HepG2 (cell line): ENCODE measurements at regions not wholly inside any gene's neighbourhood (a gene's known extent, or its start where the extent isn't known, plus 50 kb on each side); places are given as distances from the start of the nearest gene placed in this dataset.

Experiments used
- ATAC-seq: fragments of 200-7000 bp; cut with Tn5 transposase; 3 replicates; pipeline ENCODE4 v1.9.1; 2020; ENCODE audit warnings: mild to moderate bottlenecking, moderate library complexity
- BruUV-seq: library from RNA; stranded (reverse); fragments of 400-500 nt; replicated peaks from 2 replicates; lab custom pipeline; 2021; lab: Mats Ljungman, UMichigan
- CTCF ChIA-PET: fragments of 300-600 bp; formaldehyde crosslinking; extraction: SDS; loops from one replicate; lab custom pipeline; 2021; ENCODE audit warnings: low total read pairs, inconsistent platforms, low intra/inter-chr PET ratio; lab: Yijun Ruan, JAX
- POLR2A ChIA-PET: fragments of 350-600 bp; sonication (Branson Sonifier 250); formaldehyde crosslinking; loops from one replicate; lab custom pipeline; 2020; ENCODE audit warnings: antibody characterized with exemption, inconsistent platforms; lab: Yijun Ruan, JAX
- DNase-seq: peaks from one replicate; pipeline ENCODE4 v3.0.0-alpha.2; 2015; ENCODE audit warnings: low spot score
- FAIRE-seq: peaks from 3 replicates; lab custom pipeline; 2011; peaks lifted over from hg19 to GRCh38; lab: Jason Lieb, UNC
- H2AFZ ChIP-seq: one replicate; pipeline ENCODE4 v1.6.1; 2011; ENCODE audit warnings: low read length, inconsistent platforms
- H3K27ac ChIP-seq: fragments of 300-600 bp; 3 replicates; pipeline ENCODE4 v1.8.0; 2011; ENCODE audit warnings: mixed run types, mild to moderate bottlenecking, mixed read lengths, low read length, inconsistent platforms; ENCODE audit not compliant: insufficient read depth; ENCODE audit errors: extremely low read length
- H3K27me3 ChIP-seq, 2 experiments: fragments of 200-600 bp in 1 of 2; 2 replicates in 1 of 2; 3 replicates in 1 of 2; pipeline versions ENCODE4 v1.6.0 to v1.8.0; 2011; ENCODE audit warnings: low read length in 2 of 2, mild to moderate bottlenecking in 2 of 2, moderate library complexity in 2 of 2, inconsistent platforms in 1 of 2; ENCODE audit not compliant: insufficient read depth in 2 of 2, control insufficient read depth in 1 of 2
- H3K36me3 ChIP-seq, 2 experiments: fragments of 200-600 bp in 1 of 2; replicated peaks in 1 of 2; 2 replicates in 1 of 2; 3 replicates in 1 of 2; pipeline versions ENCODE4 v1.5.1 to v1.8.0; 2011; ENCODE audit warnings: low read length in 2 of 2, inconsistent platforms in 1 of 2; ENCODE audit not compliant: insufficient read depth in 2 of 2, control insufficient read depth in 1 of 2
- H3K4me1 ChIP-seq: 2 replicates; pipeline ENCODE4 v1.5.1; 2012; ENCODE audit warnings: low read length, inconsistent platforms; ENCODE audit not compliant: insufficient read depth
- H3K4me2 ChIP-seq: 2 replicates; pipeline ENCODE4 v1.6.0; 2011; ENCODE audit warnings: low read depth, low read length, inconsistent platforms
- H3K4me3 ChIP-seq, 3 experiments: fragments of 200-600 bp in 1 of 3; sonication (generic), shearing (Covaris generic) in 1 of 3; replicated peaks in 1 of 3; 2 replicates each; pipeline ENCODE4 v1.5.1; 2011 to 2016; ENCODE audit warnings: low read length in 3 of 3, inconsistent platforms in 2 of 3, low read depth in 2 of 3, mild to moderate bottlenecking in 2 of 3, control low read depth in 1 of 3, mixed read lengths in 1 of 3; ENCODE audit not compliant: insufficient read depth in 1 of 3
- H3K79me2 ChIP-seq: one replicate; pipeline ENCODE4 v1.6.1; 2011; ENCODE audit warnings: low read length, inconsistent platforms; ENCODE audit not compliant: insufficient read depth
- H3K9ac ChIP-seq: 2 replicates; pipeline ENCODE4 v1.6.0; 2011; ENCODE audit warnings: mild to moderate bottlenecking, low read depth, low read length, inconsistent platforms; ENCODE audit not compliant: insufficient read depth
- H3K9me3 ChIP-seq: 2 replicates; pipeline ENCODE4 v1.5.1; 2012; ENCODE audit warnings: mild to moderate bottlenecking, low read length
- H4K20me1 ChIP-seq: 2 replicates; pipeline ENCODE4 v1.6.0; 2011; ENCODE audit warnings: inconsistent platforms, mild to moderate bottlenecking, low read length, moderate library complexity; ENCODE audit not compliant: insufficient read depth
- CEBPB ChIP-seq: IDR thresholded peaks from 2 replicates; pipeline ENCODE4 v1.6.1; 2011; ENCODE audit warnings: low read depth, low read length, improper control_type of control experiment, borderline replicate concordance
- DR1 ChIP-seq: sonication (generic); formaldehyde crosslinking; IDR thresholded peaks from 2 replicates; pipeline ENCODE4 v1.8.0; 2021; ENCODE audit warnings: mild to moderate bottlenecking, missing genetic modification reagents, inconsistent platforms
- ETV5 ChIP-seq: IDR thresholded peaks from 2 replicates; pipeline ENCODE4 v1.6.1; 2018; ENCODE audit warnings: missing biosample characterization, missing genetic modification reagents, inconsistent platforms, borderline replicate concordance
- MTA3 ChIP-seq: sonication (generic); formaldehyde crosslinking; IDR thresholded peaks from 2 replicates; pipeline ENCODE4 v1.4.0; 2020; ENCODE audit warnings: missing genetic modification reagents
- TFE3 ChIP-seq: IDR thresholded peaks from 2 replicates; pipeline ENCODE4 v1.6.1; 2016
- ZFP36L1 ChIP-seq: sonication (generic); formaldehyde crosslinking; IDR thresholded peaks from 2 replicates; pipeline ENCODE4 v1.8.0; 2022; ENCODE audit warnings: mild to moderate bottlenecking, missing genetic modification reagents, moderate library complexity
- ZNF333 ChIP-seq: sonication (generic); formaldehyde crosslinking; IDR thresholded peaks from 2 replicates; pipeline ENCODE4 v1.4.0; 2020; ENCODE audit warnings: mild to moderate bottlenecking, missing genetic modification reagents, borderline replicate concordance
- ZNF558 ChIP-seq: sonication (generic); formaldehyde crosslinking; IDR thresholded peaks from 2 replicates; pipeline ENCODE4 v1.9.0; 2022; ENCODE audit warnings: mild to moderate bottlenecking, missing genetic modification reagents, borderline replicate concordance
- ZNF597 ChIP-seq: sonication (generic); formaldehyde crosslinking; IDR thresholded peaks from 2 replicates; pipeline ENCODE4 v1.5.0; 2020; ENCODE audit warnings: missing genetic modification reagents
- ZNF749 ChIP-seq: sonication (generic); formaldehyde crosslinking; IDR thresholded peaks from 2 replicates; pipeline ENCODE4 v1.8.0; 2022; ENCODE audit warnings: mild to moderate bottlenecking, missing genetic modification reagents, moderate library complexity, borderline replicate concordance
- ZNF781 ChIP-seq: sonication (generic); formaldehyde crosslinking; IDR thresholded peaks from 2 replicates; pipeline ENCODE4 v1.5.1; 2020; ENCODE audit warnings: borderline replicate concordance, mild to moderate bottlenecking, missing genetic modification reagents; ENCODE audit errors: not compliant biosample characterization
- WGBS: methylation state at CpG from one replicate; pipeline ENCODE4 v1.1.6; 2017; ENCODE audit warnings: low lambda C conversion rate; 5-methylcytosine and 5-hydroxymethylcytosine counted together
- in situ Hi-C: cut with HindIII; loops from 2 replicates; pipeline ENCODE4 v1.10.0; 2017; ENCODE audit warnings: low pct_unique_long_range_greater_than_20kb; ENCODE audit not compliant: extremely low pct_ligation_motif_present
- intact Hi-C: fragments of 100-400 bp; cut with micrococcal nuclease; formaldehyde crosslinking; loops from one replicate; pipeline ENCODE4 v1.10.0; 2022; ENCODE audit not compliant: unreplicated experiment

GRCh38 chr3:165283328-165283727 lies 87.1 kb upstream of the SLITRK3 start:
- no peak for ATAC-seq
- FAIRE-seq, result no peak
- Histone ChIP-seq H2AFZ (no peak overlapping the region), H3K79me2 (no peaks in the 10 kb centered on the region), H4K20me1 (no peaks in the 10 kb centered on the region), H3K9ac (no peak overlapping the region), H3K4me2 (no peak overlapping the region), H3K27me3 (no peaks in the 10 kb centered on the region; a peak in 1 of 5 replicates), H3K36me3 (no peaks in the 10 kb centered on the region), H3K9me3 (no peaks in the 10 kb centered on the region), H3K4me3 (no peak overlapping the region), H3K27ac (no peak overlapping the region)
- intact Hi-C loops (no loop called here), in situ Hi-C loops (no loop called here)
- no TSS peak for BruUV-seq
- ChIA-PET CTCF (no interaction called here), POLR2A (no interaction called here)
- WGBS, result 25% methylated on average over 5 of the region's 5 CpGs
- TF ChIP-seq ZNF597 (CRISPR knock-in tag) (no peak), CEBPB (no peak), ZNF333 (CRISPR knock-in tag) (no peak), TFE3 (CRISPR knock-in tag) (no peak), ZNF558 (no peak), DR1 (CRISPR knock-in tag) (no peak), ZNF749 (CRISPR knock-in tag) (no peak), MTA3 (CRISPR knock-in tag) (no peak), ETV5 (CRISPR knock-in tag) (no peak), ZFP36L1 (CRISPR knock-in tag) (no peak), ZNF781 (CRISPR knock-in tag) (no peak)
- TF ChIP-seq, all 625 proteins: peak for 0
- no peaks in the 10 kb centered on the region for H3K4me1 ChIP-seq
- DNase-seq, result no peak
